ENCODE measurements at regions not wholly inside any gene's neighbourhood (a gene's known extent, or its start where the extent isn't known, plus 50 kb on each side); places are given as distances from the start of the nearest gene placed in this dataset.
"Not testable (repeated sequence)": the region's sequence is repeated elsewhere in the genome, so short reads cannot be mapped to it uniquely, and the experiment has no call there.

DNA sequence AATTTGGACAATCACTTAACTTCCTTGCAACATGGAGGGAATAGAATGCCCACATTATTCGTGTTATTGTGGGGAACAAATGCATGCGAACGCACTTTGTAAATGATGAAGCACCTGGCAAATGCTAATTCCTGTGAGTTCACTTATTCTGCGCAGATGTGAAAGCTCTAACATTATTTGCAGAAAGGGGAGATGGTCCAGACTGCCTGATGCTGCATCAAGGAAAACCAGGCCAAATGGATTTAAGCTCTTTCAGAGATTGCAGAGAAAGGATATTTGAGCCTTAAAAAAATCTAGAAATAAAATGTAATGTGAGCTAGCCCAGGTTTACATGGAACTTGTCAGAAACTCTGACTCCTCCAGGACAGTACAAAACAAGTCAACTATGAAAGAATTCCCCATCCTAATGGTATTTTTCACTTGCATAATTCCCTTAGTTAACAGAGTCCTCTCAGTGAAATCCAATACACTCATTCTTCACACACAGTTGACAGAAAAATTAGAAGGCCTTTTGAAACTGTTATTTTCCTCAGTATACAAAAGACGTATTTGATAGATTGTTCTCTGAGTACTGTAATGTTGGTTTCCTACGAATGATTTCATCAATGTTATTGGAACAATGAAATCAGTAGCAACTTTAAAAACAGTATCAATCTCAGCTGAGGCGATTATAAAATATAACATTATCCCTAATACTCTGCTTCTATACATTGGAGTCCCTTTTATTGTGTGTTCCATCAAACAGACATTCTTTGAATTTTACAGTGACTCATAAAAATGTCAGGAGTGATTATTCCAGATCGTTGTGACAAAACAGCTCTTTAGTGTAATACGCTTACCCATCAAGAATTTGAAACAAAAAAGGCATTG, 136.3 kb upstream of the ANK3 start:
- TF ChIP-seq, protein P1, sequence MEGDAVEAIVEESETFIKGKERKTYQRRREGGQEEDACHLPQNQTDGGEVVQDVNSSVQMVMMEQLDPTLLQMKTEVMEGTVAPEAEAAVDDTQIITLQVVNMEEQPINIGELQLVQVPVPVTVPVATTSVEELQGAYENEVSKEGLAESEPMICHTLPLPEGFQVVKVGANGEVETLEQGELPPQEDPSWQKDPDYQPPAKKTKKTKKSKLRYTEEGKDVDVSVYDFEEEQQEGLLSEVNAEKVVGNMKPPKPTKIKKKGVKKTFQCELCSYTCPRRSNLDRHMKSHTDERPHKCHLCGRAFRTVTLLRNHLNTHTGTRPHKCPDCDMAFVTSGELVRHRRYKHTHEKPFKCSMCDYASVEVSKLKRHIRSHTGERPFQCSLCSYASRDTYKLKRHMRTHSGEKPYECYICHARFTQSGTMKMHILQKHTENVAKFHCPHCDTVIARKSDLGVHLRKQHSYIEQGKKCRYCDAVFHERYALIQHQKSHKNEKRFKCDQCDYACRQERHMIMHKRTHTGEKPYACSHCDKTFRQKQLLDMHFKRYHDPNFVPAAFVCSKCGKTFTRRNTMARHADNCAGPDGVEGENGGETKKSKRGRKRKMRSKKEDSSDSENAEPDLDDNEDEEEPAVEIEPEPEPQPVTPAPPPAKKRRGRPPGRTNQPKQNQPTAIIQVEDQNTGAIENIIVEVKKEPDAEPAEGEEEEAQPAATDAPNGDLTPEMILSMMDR (IDR thresholded peaks at IDR 0.05; ENCODE audit: borderline replicate concordance, control extremely low read depth, extremely low read depth, insufficient read depth, missing control alignments): no peak
- no peak for DNase-seq (ENCODE audit: low spot score)
- in situ Hi-C loops (cut with MboI; ENCODE audit: low sequenced_read_pairs, unreplicated experiment): no loop called here

- in situ Hi-C loops (cut with MboI; ENCODE audit: low sequenced_read_pairs, unreplicated experiment): no loop called here
- TF ChIP-seq, protein P1 (IDR thresholded peaks at IDR 0.05; ENCODE audit: borderline replicate concordance, control extremely low read depth, extremely low read depth, insufficient read depth, missing control alignments): no peak
- DNase-seq (ENCODE audit: low spot score): no peak
Measured at GRCh38 chr10:60524541-60524940, 134.9 kb upstream of the ANK3 start.

- in situ Hi-C loops (cut with MboI; ENCODE audit: low sequenced_read_pairs, unreplicated experiment); DNase-seq (ENCODE audit: low spot score): not testable (repeated sequence)
Measured at GRCh38 chr10:60523371-60523770, 133.7 kb upstream of the ANK3 start.

GRCh38 chr10:60522617-60523016, 132.9 kb upstream of the ANK3 start:
- TF ChIP-seq, protein P1 (IDR thresholded peaks at IDR 0.05; ENCODE audit: borderline replicate concordance, control extremely low read depth, extremely low read depth, insufficient read depth, missing control alignments): no peak
- DNase-seq (ENCODE audit: low spot score): no peak
- in situ Hi-C loops (cut with MboI; ENCODE audit: low sequenced_read_pairs, unreplicated experiment): no loop called here

- in situ Hi-C loops (cut with MboI; ENCODE audit: low sequenced_read_pairs, unreplicated experiment): no loop called here
- TF ChIP-seq, protein P1 (IDR thresholded peaks at IDR 0.05; ENCODE audit: borderline replicate concordance, control extremely low read depth, extremely low read depth, insufficient read depth, missing control alignments): no peak
- DNase-seq (ENCODE audit: low spot score): no peak
Measured at GRCh38 chr10:60521974-60522405, 132.3 kb upstream of the ANK3 start.

- no peak for DNase-seq (ENCODE audit: low spot score)
- in situ Hi-C loops (cut with MboI; ENCODE audit: low sequenced_read_pairs, unreplicated experiment): no loop called here
- TF ChIP-seq, protein P1 (IDR thresholded peaks at IDR 0.05; ENCODE audit: borderline replicate concordance, control extremely low read depth, extremely low read depth, insufficient read depth, missing control alignments): no peak
Measured at GRCh38 chr10:60518745-60519144, 129.1 kb upstream of the ANK3 start.

GRCh38 chr10:60517805-60518204, 128.1 kb upstream of the ANK3 start:
- DNase-seq (ENCODE audit: low spot score): no peak
- TF ChIP-seq, protein P1 (IDR thresholded peaks at IDR 0.05; ENCODE audit: borderline replicate concordance, control extremely low read depth, extremely low read depth, insufficient read depth, missing control alignments): no peak
- in situ Hi-C loops (cut with MboI; ENCODE audit: low sequenced_read_pairs, unreplicated experiment): no loop called here
